Thyroid gland (tissue), 4 donors: ENCODE measurements at regions not wholly inside any gene's neighbourhood (a gene's known extent, or its start where the extent isn't known, plus 50 kb on each side); places are given as distances from the start of the nearest gene placed in this dataset.

Experiments
- CTCF ChIP-seq, 6 experiments: fragments of 200-600 bp in 3 of 6; fragments of 450-650 bp in 3 of 6; sonication (generic) in 3 of 6; IDR thresholded peaks; one replicate each; pipeline ENCODE4 v1.5.1; 2016 to 2019; ENCODE audit warnings: antibody characterized with exemption in 6 of 6, mild to moderate bottlenecking in 2 of 6, inconsistent platforms in 1 of 6, moderate library complexity in 1 of 6
- POLR2A ChIP-seq, 2 donors: fragments of 450-650 bp; IDR thresholded peaks; one replicate each; pipeline ENCODE4 v1.6.1; 2017; ENCODE audit warnings: antibody characterized with exemption in 2 of 2, mild to moderate bottlenecking in 2 of 2, moderate library complexity in 1 of 2

- TF ChIP-seq CTCF (IDR thresholded peaks at IDR 0.05) (no peak), POLR2A (IDR thresholded peaks at IDR 0.05) (no peak)
These were observed 545.7 kb downstream of the MCTP2 start for GRCh38 chr15:94777037-94777436.
